Neural progenitor cell (in vitro differentiated cells): ENCODE measurements at regions not wholly inside any gene's neighbourhood (a gene's known extent, or its start where the extent isn't known, plus 50 kb on each side); places are given as distances from the start of the nearest gene placed in this dataset.

Experiments used
- DNase-seq: peaks from one replicate; pipeline ENCODE4 v3.0.0-alpha.2; 2016; ENCODE audit warnings: low spot score
- H2AFZ ChIP-seq: fragments of 200-600 bp; sonication (generic); replicated peaks from 2 replicates; pipeline ENCODE4 v1.6.1; 2016; ENCODE audit warnings: antibody characterized with exemption
- H3F3A ChIP-seq: fragments of 200-600 bp; sonication (generic); 2 replicates; pipeline ENCODE4 v1.6.1; 2016; ENCODE audit warnings: antibody characterized with exemption, low read depth
- H3K27ac ChIP-seq: fragments of 200-600 bp; sonication (generic); 2 replicates; pipeline ENCODE4 v1.5.1; 2016; ENCODE audit warnings: mild to moderate bottlenecking
- H3K27me3 ChIP-seq: fragments of 200-600 bp; sonication (generic); 2 replicates; pipeline ENCODE4 v1.6.1; 2016; ENCODE audit warnings: mild to moderate bottlenecking, moderate library complexity
- H3K36me3 ChIP-seq: fragments of 200-600 bp; sonication (generic); 2 replicates; pipeline ENCODE4 v1.5.1; 2016
- H3K4me1 ChIP-seq: fragments of 200-600 bp; sonication (generic); 2 replicates; pipeline ENCODE4 v1.6.1; 2016; ENCODE audit warnings: mixed run types
- H3K4me2 ChIP-seq: fragments of 200-600 bp; sonication (generic); 2 replicates; pipeline ENCODE4 v1.6.1; 2016
- H3K4me3 ChIP-seq: fragments of 200-600 bp; sonication (generic); 2 replicates; pipeline ENCODE4 v1.5.1; 2016
- H3K79me2 ChIP-seq: fragments of 200-600 bp; sonication (generic); 2 replicates; pipeline ENCODE4 v1.6.1; 2016; ENCODE audit warnings: low read depth
- H3K9ac ChIP-seq: fragments of 200-600 bp; sonication (generic); 2 replicates; pipeline ENCODE4 v1.6.1; 2016
- H3K9me3 ChIP-seq: fragments of 200-600 bp; sonication (generic); 2 replicates; pipeline ENCODE4 v1.5.1; 2016; ENCODE audit warnings: low read depth
- H4K20me1 ChIP-seq: fragments of 200-600 bp; sonication (generic); 2 replicates; pipeline ENCODE4 v1.6.1; 2016; ENCODE audit warnings: low read depth
- H3K27ac Mint-ChIP-seq: 3 replicates; pipeline ENCODE4 v1.8.0; 2021; ENCODE audit warnings: mixed read lengths
- H3K27me3 Mint-ChIP-seq: 2 replicates; pipeline ENCODE4 v1.8.0; 2022; ENCODE audit warnings: low read depth, mild to moderate bottlenecking, inconsistent platforms, moderate library complexity, mixed read lengths; ENCODE audit not compliant: insufficient read depth
- H3K36me3 Mint-ChIP-seq: 3 replicates; pipeline ENCODE4 v1.8.0; 2021; ENCODE audit warnings: mixed read lengths
- H3K4me1 Mint-ChIP-seq: 3 replicates; pipeline ENCODE4 v1.8.0; 2021; ENCODE audit warnings: mixed read lengths
- H3K4me3 Mint-ChIP-seq: 3 replicates; pipeline ENCODE4 v1.8.0; 2021; ENCODE audit warnings: mild to moderate bottlenecking, moderate library complexity, mixed read lengths
- H3K9me3 Mint-ChIP-seq: 3 replicates; pipeline ENCODE4 v1.8.0; 2020; ENCODE audit warnings: mixed read lengths
- EZH2 ChIP-seq: fragments of 200-600 bp; sonication (generic); IDR thresholded peaks from 2 replicates; pipeline ENCODE4 v1.6.1; 2017; ENCODE audit warnings: antibody characterized with exemption, mild to moderate bottlenecking, moderate library complexity
- EZH2phosphoT487 ChIP-seq: fragments of 200-600 bp; sonication (generic); IDR thresholded peaks from 2 replicates; pipeline ENCODE4 v1.6.1; 2017; ENCODE audit warnings: antibody characterized with exemption
- TF ChIP-seq, protein P1 (sequence below): fragments of 200-600 bp; sonication (generic); IDR thresholded peaks from 2 replicates; pipeline ENCODE4 v1.5.1; 2017; ENCODE audit warnings: antibody characterized with exemption, mild to moderate bottlenecking

DNA sequence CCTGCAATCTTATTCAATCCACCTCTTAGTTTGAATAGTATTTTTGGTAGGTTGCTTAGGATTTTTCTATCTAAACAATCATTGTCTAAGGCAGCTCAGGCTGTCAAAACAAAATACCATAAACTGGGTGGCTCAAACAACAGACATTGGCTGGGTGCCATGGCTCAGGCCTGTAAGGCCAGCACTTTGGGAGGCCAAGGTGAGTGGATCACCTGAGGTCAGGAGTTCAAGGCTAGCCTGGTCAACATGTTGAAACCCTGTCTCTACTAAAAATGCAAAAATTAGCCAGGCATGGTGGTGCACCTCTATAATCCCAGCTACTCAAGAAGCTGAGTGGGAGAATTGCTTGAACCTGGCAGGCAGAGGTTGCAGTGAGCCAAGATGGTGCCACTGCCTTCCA, 126.7 kb downstream of the CYLD start:
- Histone ChIP-seq H3K27ac (no peak overlapping the region), H4K20me1 (no peaks in the 10 kb centered on the region), H3K9ac (no peak overlapping the region), H3K79me2 (no peaks in the 10 kb centered on the region), H3F3A (no peaks in the 10 kb centered on the region), H2AFZ (no peak overlapping the region), H3K36me3 (no peaks in the 10 kb centered on the region), H3K4me3 (no peak overlapping the region), H3K9me3 (peaks cover 15% of the 10 kb centered on the region), H3K27me3 (no peaks in the 10 kb centered on the region), H3K4me2 (no peak overlapping the region), H3K4me1 (no peaks in the 10 kb centered on the region)
- H3K4me3 Mint-ChIP-seq: no peak overlapping the region
- H3K27ac Mint-ChIP-seq: no peak overlapping the region
- H3K4me1 Mint-ChIP-seq: no peaks in the 10 kb centered on the region
- H3K27me3 Mint-ChIP-seq: no peaks in the 10 kb centered on the region
- H3K36me3 Mint-ChIP-seq: no peaks in the 10 kb centered on the region
- TF ChIP-seq EZH2 (no peak), EZH2phosphoT487 (no peak)
- TF ChIP-seq, protein P1, sequence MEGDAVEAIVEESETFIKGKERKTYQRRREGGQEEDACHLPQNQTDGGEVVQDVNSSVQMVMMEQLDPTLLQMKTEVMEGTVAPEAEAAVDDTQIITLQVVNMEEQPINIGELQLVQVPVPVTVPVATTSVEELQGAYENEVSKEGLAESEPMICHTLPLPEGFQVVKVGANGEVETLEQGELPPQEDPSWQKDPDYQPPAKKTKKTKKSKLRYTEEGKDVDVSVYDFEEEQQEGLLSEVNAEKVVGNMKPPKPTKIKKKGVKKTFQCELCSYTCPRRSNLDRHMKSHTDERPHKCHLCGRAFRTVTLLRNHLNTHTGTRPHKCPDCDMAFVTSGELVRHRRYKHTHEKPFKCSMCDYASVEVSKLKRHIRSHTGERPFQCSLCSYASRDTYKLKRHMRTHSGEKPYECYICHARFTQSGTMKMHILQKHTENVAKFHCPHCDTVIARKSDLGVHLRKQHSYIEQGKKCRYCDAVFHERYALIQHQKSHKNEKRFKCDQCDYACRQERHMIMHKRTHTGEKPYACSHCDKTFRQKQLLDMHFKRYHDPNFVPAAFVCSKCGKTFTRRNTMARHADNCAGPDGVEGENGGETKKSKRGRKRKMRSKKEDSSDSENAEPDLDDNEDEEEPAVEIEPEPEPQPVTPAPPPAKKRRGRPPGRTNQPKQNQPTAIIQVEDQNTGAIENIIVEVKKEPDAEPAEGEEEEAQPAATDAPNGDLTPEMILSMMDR: no peak
- H3K9me3 Mint-ChIP-seq: peaks cover 8% of the 10 kb centered on the region
- DNase-seq: no peak

DNA sequence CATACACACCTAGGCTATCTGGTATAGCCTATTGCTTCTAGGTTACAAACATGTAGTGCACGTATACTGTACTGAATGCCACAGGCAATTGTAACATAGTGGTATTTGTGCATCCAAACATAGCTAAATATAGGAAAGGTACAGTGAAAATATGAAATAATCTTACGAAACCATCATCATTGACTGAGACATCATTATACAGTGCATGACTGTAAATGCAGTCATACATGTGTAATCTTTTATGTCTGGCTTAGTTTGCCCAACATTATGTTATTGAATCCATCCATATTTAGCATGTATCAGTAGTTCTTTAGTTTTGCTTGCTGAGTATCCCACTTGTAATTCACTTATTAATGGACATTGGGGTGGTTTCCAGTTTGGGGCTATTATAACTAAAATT, 124.9 kb downstream of the CYLD start:
- Histone ChIP-seq H3K4me3 (no peak overlapping the region), H3K4me1 (no peaks in the 10 kb centered on the region), H3K79me2 (no peaks in the 10 kb centered on the region), H3K36me3 (no peaks in the 10 kb centered on the region), H2AFZ (no peak overlapping the region), H3K27ac (no peak overlapping the region), H3K9ac (no peak overlapping the region), H3K9me3 (peaks cover 3% of the 10 kb centered on the region), H3F3A (no peaks in the 10 kb centered on the region), H3K27me3 (no peaks in the 10 kb centered on the region), H4K20me1 (no peaks in the 10 kb centered on the region), H3K4me2 (no peak overlapping the region)
- peaks cover 2% of the 10 kb centered on the region for H3K9me3 Mint-ChIP-seq
- H3K27me3 Mint-ChIP-seq: no peaks in the 10 kb centered on the region
- H3K4me3 Mint-ChIP-seq: no peak overlapping the region
- DNase-seq: no peak
- no peak overlapping the region for H3K27ac Mint-ChIP-seq
- no peak for TF ChIP-seq EZH2
- TF ChIP-seq, protein P1: no peak
- TF ChIP-seq EZH2phosphoT487: no peak
- no peaks in the 10 kb centered on the region for H3K36me3 Mint-ChIP-seq
- peaks cover 8% of the 10 kb centered on the region for H3K4me1 Mint-ChIP-seq

DNA sequence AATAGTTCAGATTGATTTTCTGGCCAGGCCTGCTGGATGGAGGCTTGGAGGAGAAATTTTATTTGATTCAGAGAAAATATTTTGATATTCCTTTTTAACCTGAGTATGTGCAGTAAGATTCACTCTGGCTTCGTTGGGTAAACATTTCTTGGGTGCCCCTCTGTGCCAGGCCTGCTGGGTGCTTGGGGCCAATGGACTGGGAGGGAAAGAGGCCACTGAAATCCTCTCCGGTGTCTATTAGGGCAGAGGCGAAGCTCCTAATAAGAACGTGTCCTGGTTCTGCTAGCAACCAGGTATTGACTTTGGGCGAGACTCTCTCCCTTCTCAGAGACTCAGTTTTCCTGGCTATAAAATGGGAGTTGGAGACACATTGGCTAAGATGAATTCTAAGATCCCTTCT, 122.5 kb downstream of the CYLD start:
- H3K27ac Mint-ChIP-seq: no peak overlapping the region
- H3K36me3 ChIP-seq: no peaks in the 10 kb centered on the region
- H3K9ac ChIP-seq: no peak overlapping the region
- no peak overlapping the region for H3K4me3 ChIP-seq
- no peaks in the 10 kb centered on the region for H3K27me3 ChIP-seq
- H3K36me3 Mint-ChIP-seq: no peaks in the 10 kb centered on the region
- no peaks in the 10 kb centered on the region for H3K9me3 Mint-ChIP-seq
- peaks cover 15% of the 10 kb centered on the region for H3K4me1 Mint-ChIP-seq
- H3K27ac ChIP-seq: no peak overlapping the region
- no peak overlapping the region for H2AFZ ChIP-seq
- H3K79me2 ChIP-seq: no peaks in the 10 kb centered on the region
- H3K4me2 ChIP-seq: no peak overlapping the region
- H3F3A ChIP-seq: no peaks in the 10 kb centered on the region
- H4K20me1 ChIP-seq: no peaks in the 10 kb centered on the region
- peaks cover 3% of the 10 kb centered on the region for H3K9me3 ChIP-seq
- DNase-seq: no peak
- no peaks in the 10 kb centered on the region for H3K4me1 ChIP-seq
- TF ChIP-seq EZH2phosphoT487 (no peak), EZH2 (no peak)
- TF ChIP-seq, protein P1: no peak
- H3K4me3 Mint-ChIP-seq: no peak overlapping the region
- peaks cover 12% of the 10 kb centered on the region for H3K27me3 Mint-ChIP-seq
